HFFc6 (cell line): ENCODE measurements at regions not wholly inside any gene's neighbourhood (a gene's known extent, or its start where the extent isn't known, plus 50 kb on each side); places are given as distances from the start of the nearest gene placed in this dataset.

ENCODE experiments used
- DNase-seq: peaks from one replicate; pipeline ENCODE4 v3.0.0-alpha.2; 2018
- H3K27ac Mint-ChIP-seq: 2 replicates; pipeline ENCODE4 v1.8.0; 2020; ENCODE audit warnings: mild to moderate bottlenecking, mixed read lengths
- H3K27me3 Mint-ChIP-seq: 2 replicates; pipeline ENCODE4 v1.8.0; 2021; ENCODE audit warnings: mild to moderate bottlenecking, moderate library complexity, mixed read lengths; ENCODE audit not compliant: insufficient read depth
- H3K36me3 Mint-ChIP-seq: 2 replicates; pipeline ENCODE4 v1.8.0; 2021; ENCODE audit warnings: low read depth, mixed read lengths
- H3K4me1 Mint-ChIP-seq: 2 replicates; pipeline ENCODE4 v1.8.0; 2020; ENCODE audit warnings: low read depth, mixed read lengths
- H3K4me3 Mint-ChIP-seq: 2 replicates; pipeline ENCODE4 v1.8.0; 2020; ENCODE audit warnings: mild to moderate bottlenecking, moderate library complexity, mixed read lengths
- H3K9me3 Mint-ChIP-seq: 2 replicates; pipeline ENCODE4 v1.8.0; 2020; ENCODE audit warnings: mild to moderate bottlenecking, mixed read lengths
- TF ChIP-seq, protein P1 (sequence below): fragments of 200-600 bp; sonication (generic); IDR thresholded peaks from 2 replicates; pipeline ENCODE4 v1.5.0; 2021; ENCODE audit warnings: antibody characterized with exemption, mild to moderate bottlenecking

DNA sequence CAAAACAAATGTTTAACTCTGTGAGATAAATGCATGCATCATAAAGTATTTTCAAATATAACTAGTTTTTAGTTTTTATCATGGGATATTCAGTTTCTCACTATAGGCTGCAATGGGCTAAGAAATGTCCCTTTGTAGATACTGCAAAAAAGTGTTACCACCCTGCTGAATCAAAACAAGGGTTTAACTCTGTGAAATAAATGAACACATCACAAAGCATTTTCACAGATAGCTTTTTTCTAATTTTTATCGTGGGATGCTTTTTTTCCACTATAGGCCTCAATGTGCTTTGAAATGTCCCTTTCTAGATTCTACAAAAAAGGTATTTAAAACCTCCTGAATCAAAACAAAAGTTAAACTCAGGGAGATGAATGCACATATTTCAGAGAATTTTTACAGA lies 541.1 kb downstream of the KCNJ18 start:
- Mint-ChIP-seq H3K36me3 (no peaks in the 10 kb centered on the region), H3K4me3 (no peak overlapping the region), H3K4me1 (no peaks in the 10 kb centered on the region), H3K27ac (no peak overlapping the region), H3K27me3 (peaks cover 3% of the 10 kb centered on the region; the same call in 1 of the 2 replicates), H3K9me3 (peaks cover 21% of the 10 kb centered on the region)
- DNase-seq, result no peak
- TF ChIP-seq, protein P1, sequence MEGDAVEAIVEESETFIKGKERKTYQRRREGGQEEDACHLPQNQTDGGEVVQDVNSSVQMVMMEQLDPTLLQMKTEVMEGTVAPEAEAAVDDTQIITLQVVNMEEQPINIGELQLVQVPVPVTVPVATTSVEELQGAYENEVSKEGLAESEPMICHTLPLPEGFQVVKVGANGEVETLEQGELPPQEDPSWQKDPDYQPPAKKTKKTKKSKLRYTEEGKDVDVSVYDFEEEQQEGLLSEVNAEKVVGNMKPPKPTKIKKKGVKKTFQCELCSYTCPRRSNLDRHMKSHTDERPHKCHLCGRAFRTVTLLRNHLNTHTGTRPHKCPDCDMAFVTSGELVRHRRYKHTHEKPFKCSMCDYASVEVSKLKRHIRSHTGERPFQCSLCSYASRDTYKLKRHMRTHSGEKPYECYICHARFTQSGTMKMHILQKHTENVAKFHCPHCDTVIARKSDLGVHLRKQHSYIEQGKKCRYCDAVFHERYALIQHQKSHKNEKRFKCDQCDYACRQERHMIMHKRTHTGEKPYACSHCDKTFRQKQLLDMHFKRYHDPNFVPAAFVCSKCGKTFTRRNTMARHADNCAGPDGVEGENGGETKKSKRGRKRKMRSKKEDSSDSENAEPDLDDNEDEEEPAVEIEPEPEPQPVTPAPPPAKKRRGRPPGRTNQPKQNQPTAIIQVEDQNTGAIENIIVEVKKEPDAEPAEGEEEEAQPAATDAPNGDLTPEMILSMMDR, result no peak

DNA sequence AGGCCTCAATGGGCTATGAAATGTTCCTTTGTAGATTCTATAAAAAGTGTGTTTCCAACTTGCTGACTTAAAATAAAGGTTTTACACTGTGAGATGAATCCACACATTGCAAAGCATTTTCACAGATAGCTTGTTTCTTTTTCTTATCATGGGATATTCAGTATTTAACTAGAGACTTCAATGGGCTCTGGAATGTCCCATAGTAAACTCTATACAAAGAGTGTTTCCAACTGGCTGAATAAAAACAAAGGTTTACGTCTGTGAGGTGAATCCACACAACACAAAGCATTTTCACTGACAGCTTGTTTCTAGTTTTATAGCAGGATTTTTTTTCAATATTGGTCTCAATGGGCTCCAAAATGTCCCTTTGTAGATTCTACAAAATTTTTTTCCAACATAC lies 550.1 kb downstream of the KCNJ18 start:
- H3K36me3 Mint-ChIP-seq, result no peaks in the 10 kb centered on the region
- no peaks in the 10 kb centered on the region for H3K27me3 Mint-ChIP-seq
- no peak for DNase-seq
- TF ChIP-seq, protein P1, result no peak
- no peak overlapping the region for H3K4me3 Mint-ChIP-seq
- no peak overlapping the region for H3K27ac Mint-ChIP-seq
- peaks cover 9% of the 10 kb centered on the region; the same call in 1 of the 2 replicates for H3K9me3 Mint-ChIP-seq
- H3K4me1 Mint-ChIP-seq, result no peaks in the 10 kb centered on the region

DNA sequence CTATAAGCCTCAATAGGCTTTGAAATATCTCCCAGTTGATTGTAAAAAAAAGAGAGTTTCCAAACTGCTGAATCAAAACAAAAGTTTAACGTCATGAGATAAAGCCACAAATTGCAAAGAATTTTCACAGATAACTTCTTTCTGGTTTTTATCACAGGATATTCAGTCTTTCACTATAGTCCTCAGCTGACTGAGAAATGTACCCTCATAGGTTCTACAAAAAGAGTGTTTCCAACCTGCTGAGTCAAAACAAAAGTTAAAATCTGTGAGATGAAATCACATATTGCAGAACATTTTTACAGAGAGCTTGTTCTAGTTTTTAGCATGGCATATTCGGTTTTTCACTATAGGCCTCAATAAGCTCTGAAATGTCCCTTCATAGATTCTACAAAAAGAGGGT lies 559.2 kb downstream of the KCNJ18 start:
- no peak overlapping the region for H3K4me3 Mint-ChIP-seq
- no peak overlapping the region for H3K27ac Mint-ChIP-seq
- no peaks in the 10 kb centered on the region for H3K27me3 Mint-ChIP-seq
- peaks cover 7% of the 10 kb centered on the region; the same call in 1 of the 2 replicates for H3K9me3 Mint-ChIP-seq
- no peaks in the 10 kb centered on the region for H3K4me1 Mint-ChIP-seq
- DNase-seq, result no peak
- TF ChIP-seq, protein P1, result no peak
- H3K36me3 Mint-ChIP-seq, result no peaks in the 10 kb centered on the region

DNA sequence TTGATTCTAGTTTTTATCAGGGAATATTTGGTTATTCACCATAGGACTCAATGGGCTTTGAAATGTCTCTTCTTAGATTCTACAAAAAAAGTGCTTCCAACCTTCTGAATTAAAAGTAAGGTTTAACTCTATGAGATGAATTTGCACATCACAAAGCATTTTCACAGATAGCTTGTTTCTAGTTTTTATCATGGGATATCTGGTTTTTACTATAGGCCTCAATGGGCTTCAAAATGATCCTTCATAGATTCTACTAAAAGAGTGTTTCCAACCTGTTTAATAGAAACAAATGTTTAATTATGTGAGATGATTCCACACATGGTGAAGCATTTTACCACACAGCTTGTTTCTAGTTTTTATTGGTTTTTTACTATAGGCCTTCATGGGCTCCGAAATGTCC lies 560.7 kb downstream of the KCNJ18 start:
- no peak for DNase-seq
- H3K4me1 Mint-ChIP-seq, result no peaks in the 10 kb centered on the region
- H3K27ac Mint-ChIP-seq, result no peak overlapping the region
- peaks cover 5% of the 10 kb centered on the region; the same call in 1 of the 2 replicates for H3K9me3 Mint-ChIP-seq
- TF ChIP-seq, protein P1, result no peak
- no peak overlapping the region for H3K4me3 Mint-ChIP-seq
- no peaks in the 10 kb centered on the region for H3K27me3 Mint-ChIP-seq
- no peaks in the 10 kb centered on the region for H3K36me3 Mint-ChIP-seq

DNA sequence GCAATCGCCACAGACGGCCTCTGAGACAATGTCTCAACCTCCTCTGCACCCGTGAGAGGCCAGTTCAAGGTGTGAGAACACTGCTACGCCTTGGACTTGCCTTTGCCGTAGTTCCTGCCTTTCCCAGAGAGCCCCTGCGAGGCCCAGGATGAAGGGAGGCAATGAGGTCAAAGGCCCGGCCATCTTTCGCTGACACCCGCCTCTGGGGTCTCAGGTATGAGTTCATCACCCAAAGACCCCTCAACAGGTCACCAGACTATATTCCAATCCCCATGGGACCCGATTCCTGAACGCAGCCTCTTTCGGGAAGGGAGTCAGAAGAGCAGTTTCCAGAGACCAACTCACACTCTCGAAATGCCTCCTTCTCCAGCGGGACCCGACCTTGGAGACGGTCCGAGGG lies 573.5 kb downstream of the KCNJ18 start:
- Mint-ChIP-seq H3K9me3 (peaks cover 28% of the 10 kb centered on the region), H3K4me3 (no peak overlapping the region), H3K27ac (no peak overlapping the region), H3K4me1 (no peaks in the 10 kb centered on the region), H3K36me3 (peaks cover 4% of the 10 kb centered on the region; the same call in 1 of the 2 replicates), H3K27me3 (no peaks in the 10 kb centered on the region)
- TF ChIP-seq, protein P1, result no peak
- DNase-seq, result no peak

DNA sequence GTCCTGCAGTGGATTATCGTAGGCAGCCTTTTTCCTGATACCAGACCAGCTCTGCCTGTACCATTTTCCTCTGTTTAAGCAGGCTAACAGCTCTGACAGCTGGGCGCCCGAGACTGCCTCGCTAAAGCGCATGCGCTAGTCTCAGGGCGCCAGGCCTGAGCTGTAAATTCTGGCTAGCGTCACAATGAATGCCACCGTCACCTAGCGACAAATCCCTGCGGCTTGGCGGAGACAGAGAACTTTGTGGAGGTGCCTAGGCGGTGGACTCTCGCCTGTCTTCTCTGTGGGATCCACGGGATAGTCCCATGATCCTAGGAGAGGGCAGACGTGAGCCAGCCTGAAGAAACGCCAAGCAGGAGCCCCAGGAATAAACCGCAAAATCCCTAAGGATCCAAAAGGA lies 573.9 kb downstream of the KCNJ18 start:
- TF ChIP-seq, protein P1, result no peak
- DNase-seq, result no peak
- Mint-ChIP-seq H3K9me3 (peaks cover 30% of the 10 kb centered on the region), H3K36me3 (peaks cover 4% of the 10 kb centered on the region; the same call in 1 of the 2 replicates), H3K27ac (no peak overlapping the region), H3K4me1 (no peaks in the 10 kb centered on the region), H3K4me3 (no peak overlapping the region), H3K27me3 (no peaks in the 10 kb centered on the region)
